A549 (cell line): ENCODE measurements at regions not wholly inside any gene's neighbourhood (a gene's known extent, or its start where the extent isn't known, plus 50 kb on each side); places are given as distances from the start of the nearest gene placed in this dataset.

Experiments used
- ATAC-seq, 2 experiments: fragments of 200-7000 bp in 1 of 2; fragments of >200 bp in 1 of 2; cut with Nextera tagmentation in 1 of 2; cut with Tn5 transposase in 1 of 2; 3 replicates each; pipeline versions ENCODE4 v1.8.0 to v1.9.1; 2018 to 2020; ENCODE audit warnings: mild to moderate bottlenecking in 1 of 2, moderate library complexity in 1 of 2
- CTCF ChIA-PET: fragments of 300-600 bp; sonication (Branson Sonifier 250); formaldehyde crosslinking; extraction: SDS; loops from one replicate; lab custom pipeline; 2021; ENCODE audit warnings: antibody characterized with exemption, inconsistent platforms; lab: Yijun Ruan, JAX
- POLR2A ChIA-PET: fragments of 350-600 bp; formaldehyde crosslinking; extraction: SDS; loops from one replicate; lab custom pipeline; 2021; ENCODE audit warnings: antibody characterized with exemption, inconsistent platforms; lab: Yijun Ruan, JAX
- DNase-seq, 2 experiments: peaks; one replicate each; pipeline versions ENCODE4 v3.0.0 to v3.0.0-alpha.2; 2011 to 2016; ENCODE audit warnings: low read depth in 1 of 2, low spot score in 1 of 2
- FAIRE-seq: peaks from 2 replicates; lab custom pipeline; 2011; peaks lifted over from hg19 to GRCh38; lab: Jason Lieb, UNC
- H3K27ac ChIP-seq, 2 experiments: fragments of >200 bp; sonication (Bioruptor Twin); formaldehyde crosslinking; 3 replicates each; pipeline ENCODE4 v1.5.1; 2016 to 2017
- H3K4me1 ChIP-seq: fragments of >200 bp; sonication (Bioruptor Twin); formaldehyde crosslinking; 3 replicates; pipeline ENCODE4 v1.6.1; 2016
- H3K4me2 ChIP-seq: fragments of >200 bp; sonication (Bioruptor Twin); formaldehyde crosslinking; 3 replicates; pipeline ENCODE4 v1.6.1; 2016
- H3K4me3 ChIP-seq: fragments of >200 bp; sonication (Bioruptor Twin); formaldehyde crosslinking; 3 replicates; pipeline ENCODE4 v1.5.1; 2016
- H3K9me3 ChIP-seq: fragments of >200 bp; sonication (Bioruptor Twin); formaldehyde crosslinking; 3 replicates; pipeline ENCODE4 v1.6.1; 2016
- ATOH8 ChIP-seq: fragments of 250-450 bp; sonication (Bioruptor Pico); IDR thresholded peaks from 2 replicates; pipeline ENCODE4 v1.5.0; 2020; ENCODE audit warnings: low read depth, mild to moderate bottlenecking, moderate library complexity
- BCL3 ChIP-seq: fragments of >200 bp; sonication (Bioruptor Twin); formaldehyde crosslinking; IDR thresholded peaks from 3 replicates; pipeline ENCODE4 v1.6.1; 2016
- CBX2 ChIP-seq: fragments of 200-600 bp; sonication (generic); IDR thresholded peaks from 2 replicates; pipeline ENCODE4 v1.6.1; 2016; ENCODE audit warnings: low read depth, mild to moderate bottlenecking, borderline replicate concordance
- CHD2 ChIP-seq: fragments of 150-350 bp; IDR thresholded peaks from 2 replicates; pipeline ENCODE4 v1.6.1; 2014; ENCODE audit warnings: low read length; ENCODE audit not compliant: partially characterized antibody
- EHF ChIP-seq: fragments of 250-450 bp; sonication (Bioruptor Pico); IDR thresholded peaks from 2 replicates; pipeline ENCODE4 v1.5.0; 2020; ENCODE audit warnings: mild to moderate bottlenecking
- EP300 ChIP-seq, 2 experiments: fragments of >200 bp; sonication (Bioruptor Twin); formaldehyde crosslinking; IDR thresholded peaks; 2 replicates in 1 of 2; 3 replicates in 1 of 2; pipeline ENCODE4 v1.6.1; 2016 to 2017
- FOSB ChIP-seq: fragments of 250-450 bp; sonication (Bioruptor Pico); IDR thresholded peaks from 2 replicates; pipeline ENCODE4 v1.5.0; 2020; ENCODE audit warnings: mild to moderate bottlenecking, moderate library complexity
- FOSL2 ChIP-seq, 2 experiments: fragments of 450-650 bp in 1 of 2; fragments of >200 bp in 1 of 2; sonication (Bioruptor Twin) in 1 of 2; formaldehyde crosslinking; IDR thresholded peaks; 2 replicates each; pipeline versions ENCODE4 v1.5.0 to v1.6.1; 2016 to 2020; ENCODE audit warnings: mild to moderate bottlenecking in 1 of 2, moderate library complexity in 1 of 2
- GATA3 ChIP-seq: IDR thresholded peaks from 2 replicates; pipeline ENCODE4 v1.6.1; 2012; ENCODE audit warnings: borderline replicate concordance
- HEYL ChIP-seq: fragments of 250-450 bp; sonication (Bioruptor Pico); IDR thresholded peaks from 2 replicates; pipeline ENCODE4 v1.8.0; 2021; ENCODE audit warnings: mild to moderate bottlenecking, moderate library complexity
- HOXB13 ChIP-seq: fragments of 250-450 bp; sonication (Bioruptor Pico); IDR thresholded peaks from 2 replicates; pipeline ENCODE4 v1.5.0; 2020; ENCODE audit warnings: low read depth, mild to moderate bottlenecking, moderate library complexity
- JUN ChIP-seq, 2 experiments: fragments of >200 bp; sonication (Bioruptor Twin); formaldehyde crosslinking; IDR thresholded peaks; 2 replicates in 1 of 2; 3 replicates in 1 of 2; pipeline ENCODE4 v1.6.1; 2016 to 2017
- JUNB ChIP-seq: fragments of >200 bp; sonication (Bioruptor Twin); formaldehyde crosslinking; IDR thresholded peaks from 2 replicates; pipeline ENCODE4 v1.6.1; 2016
- KDM1A ChIP-seq: fragments of 200-600 bp; sonication (generic); IDR thresholded peaks from 2 replicates; pipeline ENCODE4 v1.6.1; 2016; ENCODE audit warnings: low read depth, mild to moderate bottlenecking
- MAFK ChIP-seq: fragments of 450-650 bp; IDR thresholded peaks from 2 replicates; pipeline ENCODE4 v1.6.1; 2014; ENCODE audit not compliant: partially characterized antibody
- MAX ChIP-seq: IDR thresholded peaks from 2 replicates; pipeline ENCODE4 v1.6.1; 2012
- MAZ ChIP-seq: fragments of 150-350 bp; IDR thresholded peaks from 2 replicates; pipeline ENCODE4 v1.6.1; 2014; ENCODE audit warnings: antibody characterized with exemption, low read depth, low read length, borderline replicate concordance
- NPAS2 ChIP-seq: fragments of 250-450 bp; sonication (Bioruptor Pico); IDR thresholded peaks from 2 replicates; pipeline ENCODE4 v1.8.0; 2022; ENCODE audit warnings: mild to moderate bottlenecking, moderate library complexity, borderline replicate concordance
- NR3C1 ChIP-seq: fragments of >200 bp; sonication (Bioruptor Twin); formaldehyde crosslinking; IDR thresholded peaks from 3 replicates; pipeline ENCODE4 v1.6.1; 2017
- PBX3 ChIP-seq: IDR thresholded peaks from 2 replicates; pipeline ENCODE4 v1.6.1; 2012
- PHF8 ChIP-seq: fragments of 200-600 bp; sonication (generic); IDR thresholded peaks from 2 replicates; pipeline ENCODE4 v1.6.1; 2016; ENCODE audit warnings: low read depth, mild to moderate bottlenecking, antibody characterized with exemption, moderate library complexity, borderline replicate concordance
- RFX5 ChIP-seq: fragments of 450-650 bp; IDR thresholded peaks from 2 replicates; pipeline ENCODE4 v1.7.1; 2014; ENCODE audit warnings: antibody characterized with exemption, mild to moderate bottlenecking, moderate library complexity
- RNF2 ChIP-seq: fragments of 200-600 bp; sonication (generic); IDR thresholded peaks from 2 replicates; pipeline ENCODE4 v1.6.1; 2016; ENCODE audit warnings: low read depth, mild to moderate bottlenecking, antibody characterized with exemption, moderate library complexity, borderline replicate concordance
- SREBF2 ChIP-seq: fragments of 450-650 bp; IDR thresholded peaks from 2 replicates; pipeline ENCODE4 v1.6.1; 2014; ENCODE audit warnings: mild to moderate bottlenecking, moderate library complexity
- USF2 ChIP-seq: fragments of 450-650 bp; IDR thresholded peaks from 2 replicates; pipeline ENCODE4 v1.6.1; 2014; ENCODE audit warnings: antibody characterized with exemption
- ZFP36 ChIP-seq: fragments of 450-650 bp; IDR thresholded peaks from 2 replicates; pipeline ENCODE4 v1.6.1; 2014; ENCODE audit warnings: borderline replicate concordance; ENCODE audit not compliant: partially characterized antibody
- ZNF302 ChIP-seq: fragments of 250-450 bp; sonication (Bioruptor Pico); IDR thresholded peaks from 2 replicates; pipeline ENCODE4 v1.9.0; 2021; ENCODE audit warnings: inconsistent platforms, mild to moderate bottlenecking, moderate library complexity
- WGBS: methylation state at CpG from one replicate; pipeline ENCODE4 v1.1.6; 2017; ENCODE audit errors: missing lambda C conversion rate; 5-methylcytosine and 5-hydroxymethylcytosine counted together
- TF ChIP-seq, protein P1 (sequence below): IDR thresholded peaks from 2 replicates; pipeline ENCODE4 v1.6.1; 2012; ENCODE audit warnings: low read depth, borderline replicate concordance

- FAIRE-seq (no peak), DNase-seq (no peak), ATAC-seq (no peak)
- Histone ChIP-seq H3K27ac (no peak overlapping the region), H3K4me2 (no peak overlapping the region), H3K9me3 (no peaks in the 10 kb centered on the region), H3K4me1 (no peaks in the 10 kb centered on the region), H3K4me3 (no peak overlapping the region)
- 38% methylated on average over 7 of the region's 7 CpGs for WGBS
- TF ChIP-seq EHF (CRISPR knock-in tag) (no peak), FOSL2 (IDR thresholded peaks at IDR 0.05) (no peak), FOSL2 (CRISPR knock-in tag; IDR thresholded peaks at IDR 0.05) (no peak), CBX2 (no peak), ZNF302 (CRISPR knock-in tag) (no peak), JUN (IDR thresholded peaks at IDR 0.05) (no peak), GATA3 (no peak), MAZ (no peak), RNF2 (no peak), USF2 (no peak), FOSB (CRISPR knock-in tag) (no peak), JUNB (no peak), MAFK (no peak), ATOH8 (CRISPR knock-in tag) (no peak), MAX (no peak), NPAS2 (CRISPR knock-in tag) (no peak)
- TF ChIP-seq, protein P1, sequence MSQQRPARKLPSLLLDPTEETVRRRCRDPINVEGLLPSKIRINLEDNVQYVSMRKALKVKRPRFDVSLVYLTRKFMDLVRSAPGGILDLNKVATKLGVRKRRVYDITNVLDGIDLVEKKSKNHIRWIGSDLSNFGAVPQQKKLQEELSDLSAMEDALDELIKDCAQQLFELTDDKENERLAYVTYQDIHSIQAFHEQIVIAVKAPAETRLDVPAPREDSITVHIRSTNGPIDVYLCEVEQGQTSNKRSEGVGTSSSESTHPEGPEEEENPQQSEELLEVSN: no peak
- CTCF ChIA-PET: no interaction called here
- POLR2A ChIA-PET: no interaction called here
Measured at GRCh38 chr11:110986016-110986415, 259.5 kb upstream of the POU2AF2 start.

DNA sequence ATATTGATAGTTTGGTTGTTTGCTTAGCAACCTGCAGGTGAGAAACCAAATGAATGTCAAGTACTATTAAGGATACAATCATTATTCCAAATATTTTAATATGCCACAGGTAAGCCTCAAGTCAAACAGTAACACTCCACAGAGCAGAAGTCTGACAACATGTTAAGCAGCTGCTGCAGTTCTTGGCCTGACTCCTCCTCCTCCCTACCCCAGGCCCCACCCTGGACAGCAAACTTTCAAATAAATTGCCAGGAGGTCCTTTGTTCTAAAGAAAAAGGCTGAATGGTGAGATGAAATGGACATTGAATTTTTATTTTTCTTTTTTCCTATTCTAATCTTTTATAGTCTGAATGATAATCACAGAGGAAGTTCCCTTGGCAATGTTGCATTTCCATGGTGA is 260.0 kb upstream of the POU2AF2 start:
- Histone ChIP-seq H3K4me1 (no peaks in the 10 kb centered on the region), H3K4me3 (no peak overlapping the region), H3K9me3 (no peaks in the 10 kb centered on the region), H3K4me2 (no peak overlapping the region), H3K27ac (no peak overlapping the region)
- ChIA-PET POLR2A (no interaction called here), CTCF (no interaction called here)
- no peak for DNase-seq
- TF ChIP-seq NR3C1: no peak
- no peak for TF ChIP-seq MAX
- no peak for TF ChIP-seq ZFP36
- TF ChIP-seq SREBF2: no peak
- no peak for TF ChIP-seq RFX5
- no peak for TF ChIP-seq CHD2
- no peak for TF ChIP-seq EP300 (IDR thresholded peaks at IDR 0.05)
- TF ChIP-seq GATA3: no peak
- no peak for TF ChIP-seq PBX3
- TF ChIP-seq PHF8: no peak
- TF ChIP-seq HOXB13 (CRISPR knock-in tag): no peak
- no peak for TF ChIP-seq KDM1A
- no peak for TF ChIP-seq JUN (IDR thresholded peaks at IDR 0.05)
- TF ChIP-seq HEYL (CRISPR knock-in tag): no peak
- no peak for TF ChIP-seq BCL3
- no peak for TF ChIP-seq ZNF302 (CRISPR knock-in tag)
- ATAC-seq: no peak
- no peak for FAIRE-seq
